ENCODE measurements at regions not wholly inside any gene's neighbourhood (a gene's known extent, or its start where the extent isn't known, plus 50 kb on each side); places are given as distances from the start of the nearest gene placed in this dataset.
A peak's percentile ranks its signal among the peaks of the same experiment; 100 is the strongest.

DNA sequence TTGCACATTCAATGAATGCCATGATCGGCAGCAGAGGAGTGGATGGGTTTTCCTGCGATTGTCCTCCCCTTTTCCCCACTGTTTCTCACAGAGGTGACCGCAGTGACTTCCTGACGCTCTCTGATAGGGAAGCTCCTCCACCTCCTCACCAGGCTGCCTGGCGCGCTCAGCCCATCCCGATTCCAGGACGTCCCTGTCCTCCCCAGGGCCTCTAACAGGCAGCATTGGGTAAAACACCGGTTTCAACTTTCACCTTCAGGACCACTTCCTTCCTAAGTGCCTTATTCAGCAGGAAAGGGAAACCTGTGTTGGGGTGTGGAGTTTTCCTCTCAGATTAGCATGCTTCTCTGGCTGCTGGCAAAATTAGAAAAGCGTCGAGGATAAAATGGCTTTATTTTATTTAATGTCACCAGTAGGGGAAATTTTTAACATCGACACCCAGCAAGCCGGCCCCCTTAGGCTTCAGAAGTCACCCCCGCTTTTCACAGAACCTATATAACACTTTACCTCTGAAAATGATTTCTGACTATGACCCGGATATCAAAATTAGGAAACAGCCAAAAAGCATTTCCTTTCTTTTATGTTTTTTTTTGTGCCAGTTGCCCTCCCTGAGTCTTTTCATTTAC is 570.4 kb upstream of the GJE1 start:
- Mint-ChIP-seq H3K9me3 (ENCODE audit: unreplicated experiment) (no peaks in the 10 kb centered on the region), H3K36me3 (ENCODE audit: insufficient read depth, unreplicated experiment) (no peaks in the 10 kb centered on the region), H3K27ac (ENCODE audit: unreplicated experiment) (no peak overlapping the region), H3K4me1 (ENCODE audit: low read depth, unreplicated experiment) (peaks cover 12% of the 10 kb centered on the region), H3K4me3 (ENCODE audit: unreplicated experiment) (peak overlapping the region; percentile 58), H3K27me3 (ENCODE audit: insufficient read depth, unreplicated experiment) (peaks cover 6% of the 10 kb centered on the region)
- ChIA-PET POLR2A (no interaction called here), CTCF (interaction anchor here (0.7 kb wide), 1 partner anchor 26 kb away, joined by 6 read pairs; no protein-coding TSS in a partner anchor)
- Histone ChIP-seq H3K27me3 (replicated peaks; ENCODE audit: control insufficient read depth, insufficient read depth, low read length) (no peaks in the 10 kb centered on the region), H3K36me3 (ENCODE audit: control insufficient read depth, insufficient read depth, low read length) (no peaks in the 10 kb centered on the region), H3K4me3 (ENCODE audit: low read depth, low read length) (no peak overlapping the region), H3K4me1 (no peaks in the 10 kb centered on the region), H3K9me3 (no peaks in the 10 kb centered on the region)
- DNase-seq = peak; percentile 6 to 32
- intact Hi-C loops (cut with micrococcal nuclease; ENCODE audit: unreplicated experiment) = loop anchor here (2.0 kb wide), 1 partner anchor 253 kb away; no protein-coding TSS in a partner anchor
- no TSS peak for BruUV-seq (replicated peaks)
- TF ChIP-seq, protein P1, sequence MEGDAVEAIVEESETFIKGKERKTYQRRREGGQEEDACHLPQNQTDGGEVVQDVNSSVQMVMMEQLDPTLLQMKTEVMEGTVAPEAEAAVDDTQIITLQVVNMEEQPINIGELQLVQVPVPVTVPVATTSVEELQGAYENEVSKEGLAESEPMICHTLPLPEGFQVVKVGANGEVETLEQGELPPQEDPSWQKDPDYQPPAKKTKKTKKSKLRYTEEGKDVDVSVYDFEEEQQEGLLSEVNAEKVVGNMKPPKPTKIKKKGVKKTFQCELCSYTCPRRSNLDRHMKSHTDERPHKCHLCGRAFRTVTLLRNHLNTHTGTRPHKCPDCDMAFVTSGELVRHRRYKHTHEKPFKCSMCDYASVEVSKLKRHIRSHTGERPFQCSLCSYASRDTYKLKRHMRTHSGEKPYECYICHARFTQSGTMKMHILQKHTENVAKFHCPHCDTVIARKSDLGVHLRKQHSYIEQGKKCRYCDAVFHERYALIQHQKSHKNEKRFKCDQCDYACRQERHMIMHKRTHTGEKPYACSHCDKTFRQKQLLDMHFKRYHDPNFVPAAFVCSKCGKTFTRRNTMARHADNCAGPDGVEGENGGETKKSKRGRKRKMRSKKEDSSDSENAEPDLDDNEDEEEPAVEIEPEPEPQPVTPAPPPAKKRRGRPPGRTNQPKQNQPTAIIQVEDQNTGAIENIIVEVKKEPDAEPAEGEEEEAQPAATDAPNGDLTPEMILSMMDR (IDR thresholded peaks at IDR 0.05; ENCODE audit: insufficient read depth in 1 of 2, low read depth in 1 of 2, low read length in 1 of 2, severe bottlenecking in 1 of 2, unreplicated experiment in 1 of 2) = no peak

DNA sequence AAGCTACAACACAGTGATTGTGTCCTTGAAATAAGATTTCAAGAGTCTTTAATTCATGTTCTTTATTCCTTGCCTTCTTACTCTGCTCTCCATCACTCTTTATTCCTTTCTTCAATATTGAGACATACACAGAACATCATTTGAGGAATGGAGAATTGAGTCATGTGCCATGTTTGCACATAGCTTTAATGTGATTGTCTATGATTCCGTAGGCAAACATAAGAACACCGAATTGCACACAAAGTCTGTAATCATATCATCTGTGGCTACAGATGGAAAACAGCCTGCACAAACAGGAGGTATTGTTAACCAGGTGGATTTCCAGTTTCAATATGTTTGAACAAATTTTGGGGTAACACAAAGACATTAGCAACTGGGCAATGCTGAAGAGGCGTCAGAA is 571.6 kb upstream of the GJE1 start:
- CTCF ChIA-PET = no interaction called here
- Mint-ChIP-seq H3K4me3 (ENCODE audit: unreplicated experiment) (no peak overlapping the region), H3K4me1 (ENCODE audit: low read depth, unreplicated experiment) (peaks cover 12% of the 10 kb centered on the region), H3K36me3 (ENCODE audit: insufficient read depth, unreplicated experiment) (no peaks in the 10 kb centered on the region), H3K27ac (ENCODE audit: unreplicated experiment) (no peak overlapping the region), H3K9me3 (ENCODE audit: unreplicated experiment) (no peaks in the 10 kb centered on the region), H3K27me3 (ENCODE audit: insufficient read depth, unreplicated experiment) (peaks cover 6% of the 10 kb centered on the region)
- intact Hi-C loops (cut with micrococcal nuclease; ENCODE audit: unreplicated experiment) = no loop called here
- Histone ChIP-seq H3K36me3 (ENCODE audit: control insufficient read depth, insufficient read depth, low read length) (no peaks in the 10 kb centered on the region), H3K9me3 (no peaks in the 10 kb centered on the region; the same call in 1 of the 2 replicates), H3K4me3 (ENCODE audit: low read depth, low read length) (no peak overlapping the region), H3K27me3 (replicated peaks; ENCODE audit: control insufficient read depth, insufficient read depth, low read length) (no peaks in the 10 kb centered on the region), H3K4me1 (no peaks in the 10 kb centered on the region)
- POLR2A ChIA-PET = no interaction called here
- TF ChIP-seq, protein P1 (IDR thresholded peaks at IDR 0.05; ENCODE audit: insufficient read depth in 1 of 2, low read depth in 1 of 2, low read length in 1 of 2, severe bottlenecking in 1 of 2, unreplicated experiment in 1 of 2) = no peak
- DNase-seq = peak in 1 of 2 experiments; percentile 14
- BruUV-seq (replicated peaks) = no TSS peak

- Histone ChIP-seq H3K4me1 (no peaks in the 10 kb centered on the region), H3K27me3 (replicated peaks; ENCODE audit: control insufficient read depth, insufficient read depth, low read length) (no peaks in the 10 kb centered on the region), H3K9me3 (no peaks in the 10 kb centered on the region; the same call in 1 of the 2 replicates), H3K4me3 (ENCODE audit: low read depth, low read length) (no peak overlapping the region), H3K36me3 (ENCODE audit: control insufficient read depth, insufficient read depth, low read length) (no peaks in the 10 kb centered on the region)
- Mint-ChIP-seq H3K36me3 (ENCODE audit: insufficient read depth, unreplicated experiment) (no peaks in the 10 kb centered on the region), H3K9me3 (ENCODE audit: unreplicated experiment) (peaks cover 14% of the 10 kb centered on the region), H3K27ac (ENCODE audit: unreplicated experiment) (no peak overlapping the region), H3K4me1 (ENCODE audit: low read depth, unreplicated experiment) (no peaks in the 10 kb centered on the region), H3K4me3 (ENCODE audit: unreplicated experiment) (no peak overlapping the region), H3K27me3 (ENCODE audit: insufficient read depth, unreplicated experiment) (no peaks in the 10 kb centered on the region)
- no TSS peak for BruUV-seq (replicated peaks)
- intact Hi-C loops (cut with micrococcal nuclease; ENCODE audit: unreplicated experiment) = no loop called here
- DNase-seq = no peak
- ChIA-PET CTCF (no interaction called here), POLR2A (no interaction called here)
- TF ChIP-seq, protein P1 (IDR thresholded peaks at IDR 0.05; ENCODE audit: insufficient read depth in 1 of 2, low read depth in 1 of 2, low read length in 1 of 2, severe bottlenecking in 1 of 2, unreplicated experiment in 1 of 2) = no peak
Measured at GRCh38 chr6:141552463-141552862, 580.3 kb upstream of the GJE1 start.
